Kasumi-1 (cell line): ENCODE measurements at regions not wholly inside any gene's neighbourhood (a gene's known extent, or its start where the extent isn't known, plus 50 kb on each side); places are given as distances from the start of the nearest gene placed in this dataset.

Experiments used
- DNase-seq, 2 experiments: peaks; one replicate each; lab custom pipeline; 2025; lab: John Stamatoyannopoulos, UW

DNA sequence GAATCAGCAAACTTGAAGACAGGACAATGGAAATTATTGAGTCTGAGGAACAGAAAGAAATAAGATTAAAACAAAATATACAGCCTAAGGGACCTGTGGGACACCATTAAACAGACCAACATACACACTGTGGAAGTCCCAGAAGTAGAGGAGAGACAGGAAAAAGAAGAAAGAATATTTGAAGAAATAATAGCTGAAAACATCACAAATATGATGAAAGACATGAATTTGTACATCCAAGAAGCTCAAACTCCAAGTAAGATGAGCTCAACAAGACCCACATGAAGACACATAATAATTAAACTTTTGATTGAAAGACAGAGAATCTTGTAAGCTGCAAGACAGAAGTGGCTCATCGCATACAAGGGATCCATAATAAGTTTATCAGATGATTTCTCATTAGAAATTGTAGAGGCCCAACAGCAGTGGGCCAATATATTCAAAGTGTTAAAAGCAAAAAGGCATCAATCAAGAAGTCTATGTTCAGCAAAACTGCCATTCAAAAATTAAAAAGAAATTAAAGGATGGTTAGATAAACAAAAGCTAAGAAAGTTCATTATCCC, 311.3 kb upstream of the ADGRL2 start:
- no peak for DNase-seq

GRCh38 chr1:81484284-81484683, 316.4 kb upstream of the ADGRL2 start:
- no peak for DNase-seq

DNA sequence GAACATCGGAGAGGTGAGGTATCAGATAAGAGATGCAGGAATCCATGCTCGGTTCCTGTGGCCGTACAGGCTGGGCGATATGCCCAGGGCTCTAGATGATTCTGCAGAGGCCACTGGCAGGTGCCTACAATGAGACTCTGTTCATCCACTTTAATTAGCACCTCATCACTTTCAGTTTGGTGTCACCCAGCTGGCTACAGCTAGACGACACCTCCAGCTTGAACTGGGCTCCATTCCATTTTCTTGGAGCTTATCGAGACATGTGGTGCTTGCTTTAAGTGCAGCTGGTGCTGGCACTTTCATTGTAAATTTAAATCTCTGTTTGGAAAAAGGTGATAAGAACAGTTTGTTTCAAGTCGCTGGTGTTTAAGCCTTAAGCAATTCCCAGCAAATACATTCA, 322.5 kb upstream of the ADGRL2 start:
- DNase-seq = no peak

DNA sequence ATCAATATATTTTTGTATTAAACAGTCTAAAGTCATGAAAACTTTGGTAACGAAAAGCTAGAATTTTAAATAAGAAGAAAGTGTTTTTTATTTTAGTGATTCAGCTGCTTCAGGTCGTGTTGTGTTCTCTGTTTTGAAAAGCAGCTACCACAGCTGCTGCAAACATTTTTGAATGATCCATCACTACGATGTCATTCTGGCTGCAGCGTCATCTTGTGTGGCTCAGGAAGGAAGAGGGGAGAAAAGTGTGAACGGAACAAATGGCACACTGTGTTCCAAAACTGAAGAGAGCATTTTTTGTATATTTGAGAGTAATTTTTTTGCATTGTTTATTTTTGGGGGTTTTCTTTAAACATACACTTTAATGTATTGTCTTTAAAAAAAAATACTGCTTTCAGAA, 323.0 kb upstream of the ADGRL2 start:
- no peak for DNase-seq

DNA sequence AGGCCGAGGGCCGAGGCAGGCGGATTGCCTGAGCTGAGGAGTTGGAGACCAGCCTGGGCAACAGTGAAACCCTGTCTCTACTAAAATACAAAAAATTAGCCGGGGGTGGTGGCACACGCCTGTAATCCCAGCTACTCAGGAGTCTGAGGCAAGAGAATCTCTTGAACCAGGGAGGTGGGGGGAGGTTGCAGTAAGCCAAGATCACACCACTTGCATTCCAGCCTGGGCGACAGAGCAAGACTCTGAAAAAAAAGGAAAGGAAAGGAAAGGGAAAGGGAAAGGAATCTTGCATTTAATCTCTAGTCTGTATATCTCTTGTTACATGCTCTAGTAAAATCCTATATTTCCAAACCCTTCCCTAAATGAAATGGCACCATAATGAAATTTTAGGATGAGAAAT, 328.3 kb upstream of the ADGRL2 start:
- no peak for DNase-seq

GRCh38 chr1:81471255-81471654, 329.5 kb upstream of the ADGRL2 start:
- DNase-seq = no peak

- peak; percentile 65 to 84 for DNase-seq
Observed at GRCh38 chr1:81470275-81470674, 330.5 kb upstream of the ADGRL2 start.

GRCh38 chr1:81467383-81467782, 333.4 kb upstream of the ADGRL2 start:
- DNase-seq = no peak

GRCh38 chr1:81466961-81467360, 333.8 kb upstream of the ADGRL2 start:
- DNase-seq = no peak

GRCh38 chr1:81463936-81464837, 336.5 kb upstream of the ADGRL2 start:
- no peak for DNase-seq

DNA sequence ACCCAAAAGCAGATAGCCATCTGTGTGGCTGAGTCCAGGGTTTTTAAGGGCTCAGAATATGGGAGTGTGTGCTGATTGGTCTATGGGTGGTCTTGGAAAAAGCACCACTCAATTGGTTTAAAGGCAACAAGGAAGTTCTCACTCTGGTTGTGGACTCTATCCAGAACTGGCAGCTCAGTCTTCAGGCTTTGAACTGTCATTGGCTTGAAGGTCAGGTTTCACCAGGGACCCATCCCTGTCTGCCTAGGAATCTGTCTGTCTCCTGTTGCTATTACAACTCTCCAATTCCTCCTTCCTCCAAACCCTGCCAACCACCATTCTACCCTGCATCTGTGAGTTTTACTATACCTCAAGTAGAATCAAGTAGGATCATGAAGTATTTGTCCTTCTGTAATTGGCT, 341.7 kb upstream of the ADGRL2 start:
- no peak for DNase-seq

GRCh38 chr1:81458186-81458585, 342.5 kb upstream of the ADGRL2 start:
- no peak for DNase-seq

DNA sequence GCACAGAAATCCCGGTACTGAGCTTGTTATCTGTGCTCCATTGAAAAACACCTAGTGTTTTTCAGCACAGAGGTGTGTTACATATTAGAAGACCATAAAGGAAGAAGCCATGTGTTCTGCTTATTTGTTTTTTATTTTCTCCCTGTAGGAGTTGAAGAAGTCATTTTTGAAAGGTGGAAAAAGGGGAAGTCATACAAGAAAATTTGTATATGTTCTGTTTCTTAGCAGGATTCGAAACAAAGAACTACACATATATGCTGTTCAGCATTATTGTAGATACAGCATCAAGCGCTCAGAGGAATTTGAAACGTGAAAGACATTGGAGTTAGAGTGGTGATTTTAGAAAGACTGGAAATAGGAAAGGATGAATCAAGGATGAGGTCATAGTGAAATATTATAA, 345.3 kb upstream of the ADGRL2 start:
- no peak for DNase-seq

DNA sequence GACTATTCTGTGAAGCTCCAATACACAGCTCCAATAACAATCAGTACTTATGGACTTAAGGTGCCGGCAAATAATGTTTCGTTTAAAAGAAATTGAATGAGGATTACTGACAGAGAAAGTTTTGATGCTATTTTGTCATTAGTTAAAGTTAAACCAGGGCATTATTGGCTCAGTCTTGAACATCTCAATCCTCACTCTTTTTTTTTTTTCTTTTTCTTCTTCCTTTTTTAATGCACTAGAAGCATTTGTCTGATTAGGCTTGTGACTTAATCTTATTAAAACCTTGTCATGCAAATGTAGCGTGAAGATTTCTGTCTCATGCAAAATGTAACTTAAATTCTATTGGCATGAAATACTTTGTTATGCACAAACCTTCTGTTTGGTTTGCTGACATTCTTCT, 346.8 kb upstream of the ADGRL2 start:
- no peak for DNase-seq

- DNase-seq = no peak
Observed at GRCh38 chr1:81453367-81453703, 347.4 kb upstream of the ADGRL2 start.

- no peak for DNase-seq
Observed at GRCh38 chr1:81452693-81453366, 347.9 kb upstream of the ADGRL2 start.

- no peak for DNase-seq
Observed at GRCh38 chr1:81449786-81450185, 350.9 kb upstream of the ADGRL2 start.

- DNase-seq = no peak
Observed at GRCh38 chr1:81446000-81446669, 354.6 kb upstream of the ADGRL2 start.

- DNase-seq = no peak
Observed at GRCh38 chr1:81443288-81443687, 357.4 kb upstream of the ADGRL2 start.

DNA sequence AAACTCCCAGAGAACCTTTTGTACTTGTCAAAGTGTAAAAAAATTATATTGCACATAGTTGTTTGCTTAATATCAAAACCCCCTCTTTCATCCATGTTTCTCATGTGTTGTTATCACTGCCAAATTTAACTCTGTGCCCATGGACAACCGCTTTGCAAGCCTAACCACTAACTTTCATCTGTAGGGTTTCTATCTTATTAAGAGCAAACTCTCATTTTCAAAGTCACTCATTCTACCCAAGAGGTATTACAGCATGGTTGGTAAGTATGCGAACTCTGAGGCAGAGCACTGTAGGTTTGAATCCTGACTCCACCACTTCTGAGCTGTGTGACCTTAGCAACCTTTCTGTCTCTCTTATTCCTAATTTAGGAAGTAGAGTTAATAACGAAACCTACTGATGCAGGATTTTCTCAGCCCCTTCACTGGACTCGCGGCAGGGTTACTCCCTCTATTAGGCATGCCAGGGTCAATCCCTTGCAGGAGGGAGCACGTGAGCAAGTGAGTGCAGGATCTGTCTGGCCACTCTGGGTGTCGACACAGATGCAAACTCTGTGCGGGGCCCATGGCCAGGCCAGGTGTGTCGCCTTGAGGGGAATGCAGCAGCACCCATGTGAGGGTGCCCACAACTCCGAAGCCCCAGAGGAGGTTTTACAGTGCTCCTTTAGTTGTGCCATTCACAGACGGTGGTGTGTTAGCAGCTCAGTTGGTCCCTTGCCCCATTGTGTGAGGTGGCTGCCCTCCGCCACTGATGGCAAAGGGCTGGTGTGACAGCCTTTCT, 361.5 kb upstream of the ADGRL2 start:
- DNase-seq = no peak

GRCh38 chr1:81437649-81438048, 363.1 kb upstream of the ADGRL2 start:
- no peak for DNase-seq

- DNase-seq = no peak
Observed at GRCh38 chr1:81437213-81437612, 363.5 kb upstream of the ADGRL2 start.
